ENCODE measurements at regions not wholly inside any gene's neighbourhood (a gene's known extent, or its start where the extent isn't known, plus 50 kb on each side); places are given as distances from the start of the nearest gene placed in this dataset.

GRCh38 chr2:146365041-146365440 lies 1479.8 kb upstream of the ACVR2A start:
- Histone ChIP-seq H3K27ac (no peak overlapping the region), H3K27me3 (no peaks in the 10 kb centered on the region), H3K9me3 (no peaks in the 10 kb centered on the region), H3K4me1 (no peaks in the 10 kb centered on the region), H3K36me3 (no peaks in the 10 kb centered on the region), H3K4me3 (no peak overlapping the region)
- TF ChIP-seq POLR2AphosphoS5 (IDR thresholded peaks at IDR 0.05) (no peak), POLR2A (IDR thresholded peaks at IDR 0.05) (no peak), EP300 (IDR thresholded peaks at IDR 0.05) (no peak), CTCF (IDR thresholded peaks at IDR 0.05) (no peak)
- no peak for DNase-seq
- intact Hi-C loops (cut with DNase I), result no loop called here
- 84 to 91% methylated on average over 1 of the region's 1 CpG for WGBS, 2 donors

- 82 to 88% methylated on average over 1 of the region's 1 CpG for WGBS, 2 donors
- Histone ChIP-seq H3K27me3 (no peaks in the 10 kb centered on the region), H3K4me1 (no peaks in the 10 kb centered on the region), H3K9me3 (no peaks in the 10 kb centered on the region), H3K4me3 (no peak overlapping the region), H3K36me3 (no peaks in the 10 kb centered on the region), H3K27ac (no peak overlapping the region)
- TF ChIP-seq POLR2AphosphoS5 (IDR thresholded peaks at IDR 0.05) (no peak), EP300 (IDR thresholded peaks at IDR 0.05) (no peak), CTCF (IDR thresholded peaks at IDR 0.05) (no peak), POLR2A (IDR thresholded peaks at IDR 0.05) (no peak)
- no peak for DNase-seq
- intact Hi-C loops (cut with DNase I), result no loop called here
These were observed 1481.1 kb upstream of the ACVR2A start for GRCh38 chr2:146363731-146364130.

GRCh38 chr2:146351689-146352088 lies 1493.1 kb upstream of the ACVR2A start:
- Histone ChIP-seq H3K4me3 (no peak overlapping the region), H3K27ac (no peak overlapping the region), H3K9me3 (no peaks in the 10 kb centered on the region), H3K4me1 (no peaks in the 10 kb centered on the region), H3K36me3 (no peaks in the 10 kb centered on the region), H3K27me3 (no peaks in the 10 kb centered on the region)
- TF ChIP-seq POLR2AphosphoS5 (IDR thresholded peaks at IDR 0.05) (no peak), CTCF (IDR thresholded peaks at IDR 0.05) (no peak), EP300 (IDR thresholded peaks at IDR 0.05) (no peak), POLR2A (IDR thresholded peaks at IDR 0.05) (no peak)
- intact Hi-C loops (cut with DNase I), result no loop called here
- DNase-seq, result no peak

GRCh38 chr2:146349334-146349733 lies 1495.5 kb upstream of the ACVR2A start:
- Histone ChIP-seq H3K9me3 (no peaks in the 10 kb centered on the region), H3K36me3 (no peaks in the 10 kb centered on the region), H3K4me1 (no peaks in the 10 kb centered on the region), H3K4me3 (no peak overlapping the region), H3K27me3 (no peaks in the 10 kb centered on the region), H3K27ac (no peak overlapping the region)
- no peak for DNase-seq
- TF ChIP-seq CTCF (IDR thresholded peaks at IDR 0.05) (no peak), POLR2AphosphoS5 (IDR thresholded peaks at IDR 0.05) (no peak), POLR2A (IDR thresholded peaks at IDR 0.05) (no peak), EP300 (IDR thresholded peaks at IDR 0.05) (no peak)
- intact Hi-C loops (cut with DNase I), result no loop called here
- 70 to 81% methylated on average over 3 of the region's 3 CpGs for WGBS, 2 donors

- Histone ChIP-seq H3K9me3 (no peaks in the 10 kb centered on the region), H3K4me1 (no peaks in the 10 kb centered on the region), H3K4me3 (no peak overlapping the region), H3K27me3 (no peaks in the 10 kb centered on the region), H3K27ac (no peak overlapping the region), H3K36me3 (no peaks in the 10 kb centered on the region)
- DNase-seq, result no peak
- intact Hi-C loops (cut with DNase I), result no loop called here
- TF ChIP-seq CTCF (IDR thresholded peaks at IDR 0.05), result no peak
- no peak for TF ChIP-seq POLR2AphosphoS5 (IDR thresholded peaks at IDR 0.05)
- TF ChIP-seq EP300 (IDR thresholded peaks at IDR 0.05), result no peak
- 77 to 81% methylated on average over 2 of the region's 2 CpGs for WGBS, 2 donors
These were observed 1519.9 kb upstream of the ACVR2A start for GRCh38 chr2:146324951-146325350.

Measured in sigmoid colon (tissue), 6 donors.